ENCODE measurements at regions not wholly inside any gene's neighbourhood (a gene's known extent, or its start where the extent isn't known, plus 50 kb on each side); places are given as distances from the start of the nearest gene placed in this dataset.
"Not testable (repeated sequence)": the region's sequence is repeated elsewhere in the genome, so short reads cannot be mapped to it uniquely, and the experiment has no call there.

DNA sequence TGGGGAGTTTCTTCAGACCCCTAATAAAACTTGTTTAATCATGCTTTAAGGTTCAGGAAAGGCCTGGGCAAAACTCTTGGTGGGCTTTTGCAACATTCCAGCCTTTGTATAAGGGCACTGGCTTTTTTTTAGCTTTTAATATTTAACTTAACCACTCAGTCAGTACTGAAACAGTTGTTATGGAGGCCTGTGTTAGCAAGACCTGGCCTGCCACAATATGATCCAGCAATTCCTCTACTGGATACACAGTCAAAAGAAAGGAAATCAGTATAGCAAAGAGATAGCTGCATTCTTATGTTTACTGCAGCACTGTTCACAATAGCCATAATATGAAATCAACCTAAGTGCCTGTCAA lies 75.1 kb upstream of the COG2 start:
- Histone ChIP-seq H3K36me3 (ENCODE audit: control insufficient read depth in 3 of 3, insufficient read depth in 2 of 3, low read depth in 1 of 3, low read length in 3 of 3) (no peaks in the 10 kb centered on the region), H3K27me3 (ENCODE audit: control insufficient read depth in 3 of 3, insufficient read depth in 3 of 3, low read length in 3 of 3) (no peaks in the 10 kb centered on the region), H3K4me3 (ENCODE audit: low read depth in 1 of 3, low read length in 3 of 3) (no peak overlapping the region), H3K9me3 (ENCODE audit: control insufficient read depth in 2 of 2, insufficient read depth in 1 of 2, low read depth in 1 of 2, low read length in 1 of 2) (no peaks in the 10 kb centered on the region), H3K27ac (ENCODE audit: low read depth in 1 of 3, low read length in 2 of 3) (no peak overlapping the region), H3K4me1 (ENCODE audit: control insufficient read depth in 3 of 3, insufficient read depth in 2 of 3, low read depth in 1 of 3, low read length in 2 of 3) (peaks cover 0 to 21% (median 5%) of the 10 kb centered on the region in 3 donors)
- FAIRE-seq (no peak), DNase-seq (no peak)

DNA sequence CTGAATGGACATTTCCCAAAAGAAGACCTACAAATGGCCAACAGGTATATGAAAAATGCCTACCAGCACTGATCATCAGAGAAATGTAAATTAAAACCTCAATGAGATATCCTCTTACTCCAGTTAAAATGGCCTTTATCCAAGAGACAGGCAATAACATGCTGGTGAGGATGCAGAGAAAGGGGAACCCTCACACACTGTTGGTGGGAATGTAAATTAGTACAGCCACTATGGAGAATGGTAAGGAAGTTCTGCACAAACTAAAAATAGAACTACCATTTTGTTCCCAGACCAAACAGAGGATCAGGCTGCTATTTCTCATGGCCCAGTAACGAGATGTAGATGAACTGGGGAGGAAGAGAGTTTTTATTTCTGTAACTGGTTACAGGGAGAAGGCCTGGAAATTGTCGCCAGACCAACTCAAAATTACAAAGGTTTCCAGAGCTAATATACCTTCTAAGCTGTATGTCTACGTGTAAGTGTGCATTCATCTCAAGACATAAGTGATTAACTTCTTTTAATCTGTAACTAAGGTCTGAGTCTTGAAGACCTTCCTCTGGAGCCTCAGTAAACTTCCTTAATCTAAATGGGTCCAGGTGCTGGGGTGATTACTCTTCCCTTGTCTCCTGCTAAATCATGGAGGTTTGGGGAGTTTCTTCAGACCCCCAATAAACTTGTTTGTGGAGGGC lies 75.6 kb upstream of the COG2 start:
- Histone ChIP-seq H3K4me1 (ENCODE audit: control insufficient read depth in 3 of 3, insufficient read depth in 2 of 3, low read depth in 1 of 3, low read length in 2 of 3) (peaks cover 0 to 17% (median 5%) of the 10 kb centered on the region in 3 donors), H3K27ac (ENCODE audit: low read depth in 1 of 3, low read length in 2 of 3) (peak overlapping the region in 1 of 3 donors; percentile 21)
- H3K4me3 ChIP-seq (ENCODE audit: low read depth in 1 of 3, low read length in 3 of 3); FAIRE-seq; H3K27me3 ChIP-seq (ENCODE audit: control insufficient read depth in 3 of 3, insufficient read depth in 3 of 3, low read length in 3 of 3); H3K9me3 ChIP-seq (ENCODE audit: control insufficient read depth in 2 of 2, insufficient read depth in 1 of 2, low read depth in 1 of 2, low read length in 1 of 2); H3K36me3 ChIP-seq (ENCODE audit: control insufficient read depth in 3 of 3, insufficient read depth in 2 of 3, low read depth in 1 of 3, low read length in 3 of 3); DNase-seq: not testable (repeated sequence)
- whole genome bisulfite sequencing, 3 donors, result 53 to 58% (median 54%) methylated on average over 3 of the region's 3 CpGs

GRCh38 chr1:230565141-230565540 lies 77.1 kb upstream of the COG2 start:
- no peaks in the 10 kb centered on the region for H3K36me3 ChIP-seq (ENCODE audit: control insufficient read depth in 3 of 3, insufficient read depth in 2 of 3, low read depth in 1 of 3, low read length in 3 of 3)
- no peak for DNase-seq
- no peak for FAIRE-seq
- H3K27ac ChIP-seq (ENCODE audit: low read depth in 1 of 3, low read length in 2 of 3), result no peak overlapping the region
- H3K4me3 ChIP-seq (ENCODE audit: low read depth in 1 of 3, low read length in 3 of 3), result no peak overlapping the region
- H3K9me3 ChIP-seq (ENCODE audit: control insufficient read depth in 2 of 2, insufficient read depth in 1 of 2, low read depth in 1 of 2, low read length in 1 of 2), result no peaks in the 10 kb centered on the region
- WGBS, 3 donors, result 95 to 100% (median 96%) methylated on average over 1 of the region's 1 CpG
- peaks cover 0 to 8% (median 0%) of the 10 kb centered on the region in 3 donors for H3K4me1 ChIP-seq (ENCODE audit: control insufficient read depth in 3 of 3, insufficient read depth in 2 of 3, low read depth in 1 of 3, low read length in 2 of 3)
- H3K27me3 ChIP-seq (ENCODE audit: control insufficient read depth in 3 of 3, insufficient read depth in 3 of 3, low read length in 3 of 3), result no peaks in the 10 kb centered on the region

DNA sequence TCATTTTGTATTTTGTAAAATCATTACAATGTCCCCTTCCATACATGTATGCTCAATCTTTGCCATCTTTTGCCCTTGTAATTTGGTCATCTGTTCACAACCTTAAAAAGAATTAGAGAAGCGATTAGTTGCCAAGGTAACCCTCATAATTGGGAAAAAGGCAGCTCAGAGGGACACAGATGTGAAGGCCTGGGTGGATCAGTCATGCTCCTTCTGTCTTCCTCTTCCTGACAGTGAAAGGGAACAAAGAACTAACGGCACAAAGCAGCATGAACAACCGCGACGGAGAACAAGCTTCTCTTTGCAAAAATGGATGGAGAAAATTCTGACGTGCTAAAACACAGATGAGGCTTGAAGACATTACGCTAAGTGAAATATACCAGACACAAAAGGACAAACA lies 78.7 kb upstream of the COG2 start:
- Histone ChIP-seq H3K4me3 (ENCODE audit: low read depth in 1 of 3, low read length in 3 of 3) (no peak overlapping the region), H3K27me3 (ENCODE audit: control insufficient read depth in 3 of 3, insufficient read depth in 3 of 3, low read length in 3 of 3) (no peaks in the 10 kb centered on the region), H3K9me3 (ENCODE audit: control insufficient read depth in 2 of 2, insufficient read depth in 1 of 2, low read depth in 1 of 2, low read length in 1 of 2) (no peaks in the 10 kb centered on the region), H3K4me1 (ENCODE audit: control insufficient read depth in 3 of 3, insufficient read depth in 2 of 3, low read depth in 1 of 3, low read length in 2 of 3) (peaks cover 0 to 8% (median 0%) of the 10 kb centered on the region in 3 donors), H3K27ac (ENCODE audit: low read depth in 1 of 3, low read length in 2 of 3) (no peak overlapping the region), H3K36me3 (ENCODE audit: control insufficient read depth in 3 of 3, insufficient read depth in 2 of 3, low read depth in 1 of 3, low read length in 3 of 3) (no peaks in the 10 kb centered on the region)
- FAIRE-seq, result no peak
- DNase-seq, result no peak
- WGBS, 3 donors, result 69 to 91% (median 88%) methylated on average over 7 of the region's 7 CpGs

DNA sequence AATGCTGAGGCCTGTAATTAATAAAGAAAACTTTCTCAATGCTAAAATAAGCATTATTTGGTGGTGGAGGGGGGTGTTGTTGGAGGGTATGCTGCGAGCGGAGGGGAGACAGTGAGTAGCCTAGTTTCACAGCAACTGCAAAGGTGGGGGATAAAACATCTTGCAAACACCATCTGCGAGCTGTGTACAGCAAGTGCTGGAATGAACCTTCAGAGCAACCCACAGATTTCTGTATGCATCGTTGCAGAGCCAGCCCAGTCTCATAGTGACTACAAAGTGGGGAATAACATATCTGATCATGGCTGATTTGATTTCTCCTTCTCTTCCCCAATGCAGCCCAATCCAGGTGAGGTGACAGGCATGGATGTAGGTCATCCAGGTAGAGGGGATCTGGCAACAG lies 80.7 kb upstream of the COG2 start:
- Histone ChIP-seq H3K4me3 (ENCODE audit: low read depth in 1 of 3, low read length in 3 of 3) (no peak overlapping the region), H3K27ac (ENCODE audit: low read depth in 1 of 3, low read length in 2 of 3) (no peak overlapping the region), H3K4me1 (ENCODE audit: control insufficient read depth in 3 of 3, insufficient read depth in 2 of 3, low read depth in 1 of 3, low read length in 2 of 3) (peaks cover 0 to 1% (median 0%) of the 10 kb centered on the region in 3 donors), H3K9me3 (ENCODE audit: control insufficient read depth in 2 of 2, insufficient read depth in 1 of 2, low read depth in 1 of 2, low read length in 1 of 2) (no peaks in the 10 kb centered on the region), H3K27me3 (ENCODE audit: control insufficient read depth in 3 of 3, insufficient read depth in 3 of 3, low read length in 3 of 3) (no peaks in the 10 kb centered on the region), H3K36me3 (ENCODE audit: control insufficient read depth in 3 of 3, insufficient read depth in 2 of 3, low read depth in 1 of 3, low read length in 3 of 3) (no peaks in the 10 kb centered on the region)
- WGBS, 3 donors, result 79 to 84% (median 80%) methylated on average over 4 of the region's 4 CpGs
- FAIRE-seq (no peak), DNase-seq (no peak)

GRCh38 chr1:230558324-230558723 lies 84.0 kb upstream of the COG2 start:
- Histone ChIP-seq H3K36me3 (ENCODE audit: control insufficient read depth in 3 of 3, insufficient read depth in 2 of 3, low read depth in 1 of 3, low read length in 3 of 3) (no peaks in the 10 kb centered on the region), H3K27me3 (ENCODE audit: control insufficient read depth in 3 of 3, insufficient read depth in 3 of 3, low read length in 3 of 3) (no peaks in the 10 kb centered on the region), H3K4me3 (ENCODE audit: low read depth in 1 of 3, low read length in 3 of 3) (no peak overlapping the region), H3K9me3 (ENCODE audit: control insufficient read depth in 2 of 2, insufficient read depth in 1 of 2, low read depth in 1 of 2, low read length in 1 of 2) (no peaks in the 10 kb centered on the region), H3K4me1 (ENCODE audit: control insufficient read depth in 3 of 3, insufficient read depth in 2 of 3, low read depth in 1 of 3, low read length in 2 of 3) (peaks cover 0 to 1% (median 0%) of the 10 kb centered on the region in 3 donors), H3K27ac (ENCODE audit: low read depth in 1 of 3, low read length in 2 of 3) (no peak overlapping the region)
- 30 to 67% (median 44%) methylated on average over 5 of the region's 5 CpGs for WGBS, 3 donors
- DNase-seq, result peak in 1 of 2 donors; percentile 72
- no peak for FAIRE-seq

- Histone ChIP-seq H3K27me3 (ENCODE audit: control insufficient read depth in 3 of 3, insufficient read depth in 3 of 3, low read length in 3 of 3) (no peaks in the 10 kb centered on the region), H3K9me3 (ENCODE audit: control insufficient read depth in 2 of 2, insufficient read depth in 1 of 2, low read depth in 1 of 2, low read length in 1 of 2) (no peaks in the 10 kb centered on the region), H3K4me3 (ENCODE audit: low read depth in 1 of 3, low read length in 3 of 3) (no peak overlapping the region), H3K27ac (ENCODE audit: low read depth in 1 of 3, low read length in 2 of 3) (no peak overlapping the region), H3K36me3 (ENCODE audit: control insufficient read depth in 3 of 3, insufficient read depth in 2 of 3, low read depth in 1 of 3, low read length in 3 of 3) (no peaks in the 10 kb centered on the region), H3K4me1 (ENCODE audit: control insufficient read depth in 3 of 3, insufficient read depth in 2 of 3, low read depth in 1 of 3, low read length in 2 of 3) (peaks cover 0 to 1% (median 0%) of the 10 kb centered on the region in 3 donors)
- WGBS, 3 donors, result 76 to 96% (median 77%) methylated on average over 5 of the region's 5 CpGs
- FAIRE-seq, result no peak
- no peak for DNase-seq
These were observed 85.8 kb upstream of the COG2 start for GRCh38 chr1:230556453-230556852.

DNA sequence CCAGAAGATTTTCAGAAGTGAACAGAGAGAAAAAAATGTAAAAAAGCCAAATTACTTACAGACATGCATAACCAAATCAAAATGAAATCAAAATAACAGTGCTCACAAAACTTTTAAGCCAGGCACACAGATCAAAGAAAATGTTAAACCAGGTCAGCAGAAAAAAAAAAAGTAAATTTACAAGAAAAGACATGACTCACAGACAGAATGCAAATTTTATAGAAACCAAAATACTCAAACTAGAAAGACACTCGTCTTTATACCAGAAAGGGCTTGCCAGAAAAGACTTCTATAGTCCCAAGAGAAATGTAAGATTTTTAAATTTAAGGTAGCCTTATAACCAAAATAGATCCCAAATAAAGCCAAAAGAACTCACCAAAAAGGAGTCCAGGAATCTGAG lies 86.5 kb upstream of the COG2 start:
- WGBS, 3 donors, result 55 to 83% (median 62%) methylated on average over 1 of the region's 1 CpG
- FAIRE-seq, result no peak
- Histone ChIP-seq H3K4me1 (ENCODE audit: control insufficient read depth in 3 of 3, insufficient read depth in 2 of 3, low read depth in 1 of 3, low read length in 2 of 3) (peaks cover 0 to 1% (median 0%) of the 10 kb centered on the region in 3 donors), H3K36me3 (ENCODE audit: control insufficient read depth in 3 of 3, insufficient read depth in 2 of 3, low read depth in 1 of 3, low read length in 3 of 3) (no peaks in the 10 kb centered on the region), H3K27ac (ENCODE audit: low read depth in 1 of 3, low read length in 2 of 3) (no peak overlapping the region), H3K27me3 (ENCODE audit: control insufficient read depth in 3 of 3, insufficient read depth in 3 of 3, low read length in 3 of 3) (no peaks in the 10 kb centered on the region), H3K4me3 (ENCODE audit: low read depth in 1 of 3, low read length in 3 of 3) (no peak overlapping the region), H3K9me3 (ENCODE audit: control insufficient read depth in 2 of 2, insufficient read depth in 1 of 2, low read depth in 1 of 2, low read length in 1 of 2) (no peaks in the 10 kb centered on the region)
- no peak for DNase-seq

GRCh38 chr1:230552880-230553279 lies 89.4 kb upstream of the COG2 start:
- Histone ChIP-seq H3K27ac (ENCODE audit: low read depth in 1 of 3, low read length in 2 of 3) (no peak overlapping the region), H3K9me3 (ENCODE audit: control insufficient read depth in 2 of 2, insufficient read depth in 1 of 2, low read depth in 1 of 2, low read length in 1 of 2) (no peaks in the 10 kb centered on the region), H3K27me3 (ENCODE audit: control insufficient read depth in 3 of 3, insufficient read depth in 3 of 3, low read length in 3 of 3) (no peaks in the 10 kb centered on the region), H3K36me3 (ENCODE audit: control insufficient read depth in 3 of 3, insufficient read depth in 2 of 3, low read depth in 1 of 3, low read length in 3 of 3) (no peaks in the 10 kb centered on the region), H3K4me1 (ENCODE audit: control insufficient read depth in 3 of 3, insufficient read depth in 2 of 3, low read depth in 1 of 3, low read length in 2 of 3) (no peaks in the 10 kb centered on the region), H3K4me3 (ENCODE audit: low read depth in 1 of 3, low read length in 3 of 3) (no peak overlapping the region)
- no peak for FAIRE-seq
- no peak for DNase-seq
- 77 to 86% (median 79%) methylated on average over 2 of the region's 2 CpGs for WGBS, 3 donors

All from small intestine (tissue), 7 donors.